Stimulated activated CD8-positive, alpha-beta memory T cell treated with anti-CD3 and anti-CD28 coated beads, Interleukin-7, amount 100 ng/mL, for 4 hours (primary cell): ENCODE measurements at regions not wholly inside any gene's neighbourhood (a gene's known extent, or its start where the extent isn't known, plus 50 kb on each side); places are given as distances from the start of the nearest gene placed in this dataset.
"Not testable (repeated sequence)": the region's sequence is repeated elsewhere in the genome, so short reads cannot be mapped to it uniquely, and the experiment has no call there.

Experiments used
- DNase-seq, 2 donors: peaks; one replicate each; pipeline ENCODE4 v3.0.0-alpha.2; 2020; ENCODE audit warnings: low read depth in 2 of 2

DNA sequence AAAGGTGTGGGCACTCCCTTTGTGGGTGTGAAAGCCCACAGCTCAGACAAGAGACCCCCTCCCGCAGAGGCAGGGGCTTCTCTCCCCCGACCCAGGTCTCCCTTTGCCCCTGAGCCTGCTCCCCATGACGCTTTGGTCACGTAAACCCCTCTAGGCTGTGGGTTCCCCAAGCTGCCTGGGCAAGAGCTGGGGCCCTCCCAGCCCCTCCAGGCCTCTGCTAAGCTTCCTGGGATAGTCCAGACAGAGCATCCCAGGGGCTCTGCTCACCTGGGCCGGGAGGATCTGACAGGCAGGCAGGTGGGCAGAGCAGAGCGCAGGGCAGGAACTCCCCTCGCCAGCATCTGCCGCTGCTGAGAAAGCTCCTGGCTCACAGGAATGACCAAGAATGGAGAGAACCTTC lies 177.3 kb downstream of the BANP start:
- no peak for DNase-seq

DNA sequence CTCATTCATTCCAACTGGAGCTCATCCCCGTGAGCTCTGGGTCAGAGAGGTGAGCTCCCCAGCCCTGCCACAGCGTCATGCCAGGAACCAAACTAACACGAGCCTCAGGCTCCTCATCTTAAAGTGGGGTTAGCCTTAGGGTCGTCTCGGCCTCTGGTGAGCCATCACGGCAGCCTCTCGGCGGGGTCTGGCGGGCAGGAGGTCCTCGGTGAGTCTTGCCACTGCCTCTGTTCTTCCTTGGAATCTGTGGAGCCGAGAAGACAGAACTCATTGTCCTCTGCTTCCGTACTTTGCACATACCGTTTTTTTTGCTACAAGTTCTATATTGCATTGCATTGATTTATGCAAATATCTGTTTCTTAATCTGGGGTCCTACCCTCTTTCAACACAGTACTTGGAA lies 177.9 kb downstream of the BANP start:
- not testable (repeated sequence) for DNase-seq

DNA sequence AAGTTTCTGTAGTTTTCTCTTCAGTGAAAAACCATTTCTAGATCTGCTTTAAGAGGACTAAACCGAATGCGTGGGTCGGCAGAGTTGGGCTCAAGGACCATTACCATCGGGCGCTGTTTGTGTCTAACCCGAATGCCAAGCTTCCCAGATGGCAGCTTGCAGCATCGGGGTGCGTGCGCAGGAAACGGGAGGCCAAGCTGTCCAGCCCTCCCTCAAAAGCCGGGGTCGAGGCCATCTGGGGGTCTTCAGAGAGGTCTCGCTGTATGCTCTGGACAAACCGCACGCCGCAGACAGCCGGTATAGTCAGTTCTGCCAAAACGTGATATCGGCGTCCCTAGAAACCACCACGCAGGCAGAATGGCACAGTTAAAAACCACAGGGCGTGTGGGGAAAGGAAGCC lies 178.8 kb downstream of the BANP start:
- DNase-seq: no peak

DNA sequence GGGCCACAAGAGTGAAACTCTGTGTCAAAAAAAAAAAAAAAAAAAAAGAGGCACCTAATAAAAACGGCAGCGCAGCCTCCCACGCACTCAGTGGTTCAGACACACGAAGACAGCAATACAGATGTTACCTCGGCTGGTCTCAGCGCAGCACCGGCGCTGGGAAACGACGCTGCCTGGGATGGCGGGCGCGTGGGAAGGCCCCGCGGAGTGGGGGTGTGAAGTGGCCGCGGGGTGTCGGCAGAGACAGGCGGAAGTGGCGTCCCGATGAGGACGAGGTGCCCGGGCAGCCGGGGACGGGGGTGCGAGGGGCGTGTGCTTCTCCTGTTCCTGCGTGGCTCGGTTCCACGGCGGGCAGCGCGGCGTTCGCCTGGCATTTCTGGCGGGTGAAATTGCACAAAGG lies 179.4 kb downstream of the BANP start:
- no peak for DNase-seq

DNA sequence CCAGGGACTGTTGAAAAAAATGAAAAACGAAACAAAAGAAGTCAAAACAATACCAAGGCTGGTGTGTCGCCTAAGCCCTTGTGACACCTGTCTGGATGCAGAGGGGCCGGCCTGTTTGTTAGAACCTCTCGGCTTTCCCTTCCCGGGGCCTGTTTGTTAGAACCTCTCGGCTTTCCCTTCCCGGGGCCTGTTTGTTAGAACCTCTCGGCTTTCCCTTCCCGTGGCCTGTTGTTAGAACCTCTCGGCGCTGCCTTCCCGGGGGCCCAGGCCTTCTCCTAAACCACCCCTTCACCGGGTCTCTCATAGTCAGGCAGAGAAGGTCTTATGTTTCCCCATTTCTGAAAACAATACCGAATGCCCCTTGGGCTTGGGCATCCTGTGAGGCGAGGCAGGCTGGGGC lies 180.0 kb downstream of the BANP start:
- no peak for DNase-seq

DNA sequence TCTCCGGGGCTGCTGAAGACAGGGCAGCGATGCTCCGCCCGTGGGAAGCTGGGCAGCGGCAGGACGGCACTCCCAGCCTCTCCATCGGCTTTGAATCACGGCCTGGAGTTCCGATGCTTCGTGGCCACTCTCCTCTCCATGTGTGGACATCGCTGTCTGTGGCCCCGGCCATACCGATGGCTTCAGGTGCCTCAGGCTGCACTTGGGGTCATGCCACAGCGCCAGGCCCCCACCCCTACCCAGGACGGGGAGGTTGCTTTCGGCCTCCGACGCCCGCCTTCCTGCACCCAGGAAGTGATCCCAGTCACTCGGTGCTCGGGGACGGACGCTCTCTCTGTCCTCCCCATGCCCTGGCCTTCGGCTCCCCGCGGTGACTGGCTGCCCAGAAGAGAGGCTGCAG lies 180.7 kb downstream of the BANP start:
- DNase-seq: no peak

DNA sequence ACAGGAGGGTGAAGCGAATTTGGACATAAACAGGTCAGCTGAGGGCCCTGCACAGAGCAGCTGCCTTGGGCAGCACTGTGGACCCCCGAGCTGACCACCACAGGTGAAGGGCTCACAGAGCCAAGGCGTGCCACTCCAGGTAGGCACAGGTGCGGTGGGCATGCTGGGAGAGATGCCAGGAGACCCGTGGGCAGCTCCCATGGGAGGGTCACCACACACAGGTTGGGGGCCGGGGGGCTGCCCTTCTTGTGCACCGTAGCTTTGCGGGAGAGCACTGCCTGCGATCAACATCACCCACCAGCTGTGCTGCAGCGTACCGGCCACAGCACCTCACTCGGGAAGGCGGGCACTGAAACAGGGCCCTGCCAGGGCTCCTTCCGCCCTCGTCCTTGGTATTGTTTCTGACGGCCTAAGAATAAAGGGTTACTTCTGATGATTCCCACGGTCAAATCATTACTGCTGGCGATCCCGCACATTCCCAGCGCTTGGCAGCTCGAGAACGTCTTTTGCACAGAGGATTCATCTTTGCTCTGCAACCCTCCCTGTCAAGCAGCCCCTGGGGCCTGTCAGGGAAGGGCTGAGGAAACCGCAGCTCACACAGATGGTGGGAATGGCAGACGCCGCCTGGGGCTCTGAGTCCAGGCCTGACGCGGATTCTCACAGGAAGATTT lies 181.7 kb downstream of the BANP start:
- DNase-seq: no peak

DNA sequence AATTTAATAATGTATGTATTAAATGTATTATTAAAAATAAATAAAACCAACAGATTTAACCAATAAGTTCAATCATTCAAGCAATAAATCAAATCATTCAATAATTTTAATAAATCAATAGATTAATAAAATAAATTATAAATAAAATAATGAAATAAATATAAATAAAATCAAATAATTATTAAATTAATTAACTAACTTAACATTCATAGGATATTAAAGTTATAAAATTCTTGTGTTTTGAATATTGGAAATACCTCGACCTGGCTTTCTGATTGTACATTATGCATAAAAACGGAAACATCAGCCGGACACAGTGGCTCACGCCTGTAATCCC lies 182.2 kb downstream of the BANP start:
- DNase-seq: no peak

DNA sequence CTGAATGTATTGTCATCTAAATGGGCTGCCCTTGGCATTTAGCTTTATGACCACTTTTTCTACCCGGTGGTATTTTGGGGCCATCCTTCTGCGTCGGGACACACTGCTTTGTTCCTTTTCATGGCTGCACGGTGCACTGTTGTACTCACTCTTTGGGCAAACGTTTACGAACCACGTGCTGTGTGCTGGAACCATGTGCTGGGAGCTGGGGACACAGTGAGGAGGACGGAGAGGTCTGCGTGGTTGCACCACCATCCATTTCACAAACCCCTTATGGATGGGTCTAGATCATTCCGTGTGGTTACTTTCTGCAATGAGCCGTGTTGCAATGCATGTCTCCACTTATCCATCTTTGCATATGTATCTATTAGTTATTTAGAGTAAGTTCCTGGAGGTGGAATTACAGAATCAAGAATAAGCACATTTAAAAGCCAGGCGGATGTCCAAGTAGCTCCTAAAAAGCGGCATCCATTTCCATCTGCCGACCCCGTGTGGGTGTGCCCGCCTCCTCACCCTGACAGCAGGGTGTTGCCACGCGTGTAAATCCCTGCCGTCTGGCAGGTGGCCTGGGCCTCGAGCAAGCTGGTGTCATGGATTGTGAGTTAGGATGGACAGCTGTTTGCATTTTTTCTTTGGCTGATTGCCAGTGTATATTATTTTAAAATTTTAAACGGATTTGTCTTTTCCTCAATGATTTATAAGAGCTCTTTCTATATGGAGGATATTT lies 183.1 kb downstream of the BANP start:
- not testable (repeated sequence) for DNase-seq

DNA sequence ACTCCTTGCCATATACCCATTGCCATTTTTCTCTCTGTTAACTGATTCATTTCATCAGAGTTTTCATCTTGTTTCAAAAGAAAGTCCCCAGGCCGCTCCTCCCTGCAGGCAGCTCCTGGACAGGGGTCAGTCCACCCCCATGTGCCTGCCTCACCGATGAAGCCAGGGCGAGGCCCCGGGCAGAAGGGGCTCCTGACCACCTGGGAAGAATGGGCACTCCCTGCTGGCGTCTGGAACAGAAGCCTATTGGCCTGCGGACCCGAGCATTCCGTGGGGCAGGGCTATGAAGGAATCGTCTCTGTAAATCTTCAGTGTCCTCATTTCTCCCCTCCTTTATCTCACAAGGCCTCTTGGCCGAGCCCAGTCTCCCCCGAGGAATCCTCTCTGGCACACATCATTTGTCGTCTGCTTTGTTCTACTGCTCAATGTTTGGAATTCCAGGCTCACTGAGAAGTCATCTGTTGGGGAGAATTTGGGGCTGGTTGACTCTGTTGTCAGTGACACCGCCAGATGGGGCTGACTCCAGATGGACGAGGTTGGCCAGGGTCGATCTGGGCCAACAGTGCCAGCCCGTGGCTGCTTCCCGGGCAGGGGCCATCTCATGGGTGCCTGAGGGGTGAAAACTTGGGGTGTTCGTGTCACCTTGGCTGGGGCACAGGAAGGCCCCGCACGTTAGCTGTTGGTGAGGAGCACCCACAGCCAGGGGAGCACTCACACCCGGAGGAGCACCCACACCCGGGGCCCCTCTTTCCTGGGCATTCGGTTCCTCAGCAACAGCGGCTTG lies 183.9 kb downstream of the BANP start:
- not testable (repeated sequence) for DNase-seq

DNA sequence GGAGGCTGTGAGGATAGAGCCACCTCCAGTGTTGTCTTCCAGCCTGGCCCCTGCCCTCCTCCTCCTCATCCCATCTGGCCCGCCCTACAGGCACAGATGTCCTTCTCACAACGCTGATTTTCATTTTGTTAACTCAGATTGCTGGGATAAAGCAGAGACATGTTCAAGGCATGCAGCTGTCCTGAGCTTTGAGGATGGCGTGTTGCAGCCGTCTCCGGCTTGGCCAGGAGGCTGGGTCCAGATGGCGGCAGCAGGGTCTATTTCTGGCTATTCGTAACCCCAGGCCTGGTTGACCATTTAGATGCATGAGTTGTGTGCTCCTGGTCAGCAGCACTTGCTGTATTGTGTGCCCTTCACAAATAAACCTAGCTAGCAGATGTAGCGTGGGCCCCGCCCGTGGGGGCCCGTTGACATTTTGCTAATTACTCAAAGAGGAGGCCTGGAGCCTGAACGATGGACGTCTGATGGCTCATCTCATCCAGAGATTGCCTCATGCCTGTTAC lies 185.0 kb downstream of the BANP start:
- DNase-seq: not testable (repeated sequence)

DNA sequence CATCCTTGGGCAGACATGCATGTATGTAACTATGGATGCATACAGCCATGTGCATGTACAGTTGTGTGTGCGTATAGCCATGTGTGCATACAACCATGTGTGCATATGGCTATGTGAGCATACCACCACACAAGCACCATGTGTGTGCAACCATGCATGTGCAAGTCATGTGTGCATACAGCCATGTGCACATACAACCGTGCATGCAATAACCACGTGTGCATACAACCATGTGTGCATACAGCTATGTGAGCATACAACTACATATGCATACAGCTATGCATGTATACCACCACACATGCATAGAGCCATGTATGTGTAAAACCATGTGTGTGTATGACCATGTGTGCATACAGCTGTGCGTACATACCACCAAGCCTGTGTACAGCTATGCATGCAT lies 185.7 kb downstream of the BANP start:
- not testable (repeated sequence) for DNase-seq

DNA sequence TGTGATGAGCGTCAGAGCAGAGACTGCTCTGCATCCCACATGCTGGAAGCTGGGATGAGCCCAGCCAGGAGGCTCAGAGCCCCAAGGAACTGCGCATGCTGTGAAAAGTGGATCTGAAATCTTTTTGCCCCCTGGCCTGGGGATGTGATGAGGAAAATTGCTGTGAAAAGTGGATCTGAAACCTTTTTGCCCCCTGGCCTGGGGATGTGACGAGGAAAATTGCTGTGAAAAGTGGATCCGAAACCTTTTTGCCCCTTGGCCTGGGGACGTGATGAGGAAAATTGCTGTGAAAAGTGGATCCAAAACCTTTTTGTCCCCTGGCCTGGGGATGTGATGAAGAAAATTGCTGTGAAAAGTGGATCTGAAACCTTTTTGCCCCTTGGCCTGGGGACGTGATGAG lies 187.9 kb downstream of the BANP start:
- DNase-seq: not testable (repeated sequence)

DNA sequence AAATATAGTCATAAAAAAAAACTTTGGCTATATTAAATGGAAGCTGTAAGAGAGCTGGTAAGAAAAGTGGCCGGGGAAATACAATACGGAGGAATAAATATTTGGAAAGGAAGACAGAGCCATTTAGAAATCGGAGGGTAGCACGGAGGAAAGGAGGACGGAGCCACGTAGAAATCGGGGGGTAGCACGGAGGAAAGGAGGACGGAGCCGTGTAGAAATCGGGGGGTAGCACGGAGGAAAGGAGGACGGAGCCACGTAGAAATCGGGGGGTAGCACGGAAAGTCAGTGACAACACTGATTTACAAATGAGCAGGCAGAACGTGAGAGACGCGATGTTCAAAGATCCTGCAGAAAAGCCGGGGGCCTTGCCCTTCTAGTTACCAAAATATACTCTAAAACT lies 189.0 kb downstream of the BANP start:
- DNase-seq: not testable (repeated sequence)

DNA sequence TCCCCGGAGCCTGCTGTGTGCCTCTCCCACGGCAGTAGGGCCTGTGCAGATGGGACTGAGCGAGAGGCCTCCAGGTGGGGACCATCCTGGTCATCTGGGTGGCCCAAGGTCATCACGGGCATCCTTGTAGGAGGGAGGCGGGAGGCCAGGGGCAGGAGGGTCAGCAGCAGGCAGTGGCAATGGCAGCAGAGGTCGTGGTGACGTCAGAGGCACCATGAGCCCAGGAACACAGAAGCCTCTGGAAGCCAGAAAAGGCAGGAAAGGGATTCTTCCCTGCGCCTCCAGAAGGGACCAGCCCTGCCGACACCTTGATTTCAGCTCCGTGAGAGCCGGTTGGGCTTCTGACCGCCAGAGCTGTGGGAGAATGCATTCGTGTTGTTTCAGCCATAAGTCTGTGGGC lies 190.3 kb downstream of the BANP start:
- DNase-seq: no peak

DNA sequence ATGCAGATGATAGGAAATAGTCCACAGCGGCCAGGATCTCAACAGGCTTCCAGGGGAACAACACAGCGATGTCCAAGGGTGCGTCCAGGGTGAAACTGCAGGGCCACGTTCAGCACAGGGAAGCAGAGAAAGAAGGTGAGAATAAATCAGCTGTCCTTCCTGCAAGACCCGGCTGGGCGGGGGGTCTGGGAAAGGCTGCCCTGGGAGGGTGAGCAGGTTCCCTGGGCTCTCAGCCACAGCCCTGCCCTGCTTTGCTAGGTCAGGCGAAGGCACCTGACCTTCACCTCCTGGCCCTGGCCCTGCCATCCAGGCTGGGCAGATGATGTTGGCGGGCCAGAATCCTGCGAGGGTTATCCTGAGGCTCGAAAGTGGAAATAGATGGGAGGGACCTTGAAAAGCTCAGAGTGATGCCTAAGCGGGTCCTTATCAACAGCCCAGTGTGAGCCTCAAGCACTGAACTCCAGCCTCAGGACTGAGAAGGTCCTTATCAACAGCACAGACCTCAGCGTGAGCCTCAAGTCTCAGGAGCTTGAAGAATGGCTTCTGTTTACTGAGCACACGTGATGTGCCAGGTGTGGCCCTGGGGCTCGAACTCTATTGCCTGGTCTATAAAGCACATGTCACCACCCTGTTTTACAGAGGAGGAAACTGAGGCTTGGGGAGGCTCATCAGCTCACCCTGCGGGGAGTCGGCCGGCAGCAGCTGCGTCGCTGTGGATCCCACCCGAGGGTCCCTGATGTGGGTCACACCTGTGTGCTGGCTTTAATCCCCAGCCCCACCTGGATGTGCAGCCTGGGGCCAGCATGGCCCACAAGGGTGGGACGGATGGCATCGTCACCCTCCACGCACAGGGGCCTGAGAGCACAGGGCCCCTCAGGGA lies 191.1 kb downstream of the BANP start:
- DNase-seq: not testable (repeated sequence)

DNA sequence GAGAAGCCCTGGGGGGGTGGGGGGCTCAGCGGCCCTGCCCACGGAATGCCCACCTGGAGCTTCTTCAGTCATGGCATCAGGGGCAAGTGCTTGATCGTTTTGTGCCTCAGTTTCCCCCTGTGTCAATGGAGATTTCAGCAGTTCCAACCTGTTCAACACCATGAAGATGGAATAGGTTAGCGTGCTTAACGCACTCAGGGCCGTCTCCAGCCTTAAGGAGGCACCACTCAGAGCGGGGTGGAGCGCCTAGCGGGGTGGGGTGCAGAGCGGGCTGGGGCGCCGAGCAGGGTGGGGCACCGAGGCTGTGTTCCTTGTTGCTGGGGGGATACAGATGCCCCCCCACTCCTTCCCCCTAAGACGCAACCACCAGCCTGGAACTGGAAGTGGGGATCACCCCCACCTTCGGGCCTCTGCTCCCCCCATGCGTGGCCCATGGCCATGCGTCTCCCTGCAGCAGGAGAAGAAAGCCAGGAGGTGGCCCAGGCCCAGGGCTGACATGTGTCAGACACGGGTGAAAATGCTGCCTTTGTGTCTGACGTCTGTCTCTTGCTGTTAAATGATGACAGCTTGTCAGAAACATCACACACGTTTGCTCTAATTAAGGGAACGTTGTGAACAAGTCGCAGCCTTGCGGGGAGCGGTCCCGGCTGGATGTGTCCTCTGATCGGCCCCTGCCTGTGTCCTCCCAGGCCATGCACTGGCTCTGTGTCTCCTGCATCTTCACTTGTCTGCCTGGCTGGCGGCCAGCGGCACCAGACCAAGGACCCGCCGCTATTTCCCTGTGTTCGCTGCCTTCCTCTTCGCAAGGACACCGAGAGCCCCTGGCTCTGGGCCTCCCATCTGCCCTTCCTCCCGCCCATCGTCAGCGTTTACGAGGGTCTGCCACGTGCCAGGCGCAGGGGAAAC lies 192.1 kb downstream of the BANP start:
- not testable (repeated sequence) for DNase-seq

DNA sequence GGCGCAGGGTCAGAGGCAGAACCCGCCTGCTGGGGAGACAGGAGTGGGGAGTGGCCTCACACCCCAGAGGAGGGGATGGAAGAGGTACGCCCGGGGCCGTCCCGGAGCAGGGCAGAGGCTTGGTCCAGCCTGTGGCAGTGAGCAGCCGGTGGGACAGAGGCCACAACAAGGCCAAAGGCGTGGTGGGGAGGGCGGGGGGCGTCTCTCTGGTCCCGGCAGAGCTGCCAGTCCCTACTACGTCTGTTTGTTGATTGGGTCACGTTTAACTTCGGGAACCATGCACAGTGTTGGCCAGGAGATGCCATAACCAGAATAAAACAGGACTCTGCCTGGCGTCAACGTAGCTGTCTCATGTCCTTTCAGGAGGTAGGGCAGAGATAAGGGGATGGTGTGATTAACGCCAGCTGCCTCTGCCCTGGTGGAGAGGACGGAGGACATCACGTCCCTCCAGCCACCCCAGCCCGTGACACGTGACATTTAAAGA lies 192.8 kb downstream of the BANP start:
- DNase-seq: no peak

DNA sequence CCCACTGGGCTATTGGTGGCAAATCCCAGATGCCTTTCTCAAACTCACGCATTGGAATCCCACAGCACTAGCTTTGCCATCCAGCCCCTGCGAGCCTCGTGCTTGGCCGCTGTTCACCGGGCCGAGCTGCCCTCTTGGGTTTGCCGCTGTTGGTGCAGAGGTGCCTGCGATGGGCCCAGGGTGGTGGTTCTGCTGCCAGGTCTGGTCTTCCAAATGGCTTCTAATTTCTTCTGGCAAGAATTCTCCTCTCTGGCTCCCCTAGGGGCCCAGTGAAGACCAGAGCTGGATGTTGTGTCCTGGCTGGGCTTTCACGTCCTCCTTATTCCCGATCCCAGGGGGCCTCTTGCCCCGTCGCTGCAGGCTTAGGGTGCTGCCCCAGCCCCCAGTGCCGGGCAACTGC lies 194.1 kb downstream of the BANP start:
- DNase-seq: not testable (repeated sequence)

DNA sequence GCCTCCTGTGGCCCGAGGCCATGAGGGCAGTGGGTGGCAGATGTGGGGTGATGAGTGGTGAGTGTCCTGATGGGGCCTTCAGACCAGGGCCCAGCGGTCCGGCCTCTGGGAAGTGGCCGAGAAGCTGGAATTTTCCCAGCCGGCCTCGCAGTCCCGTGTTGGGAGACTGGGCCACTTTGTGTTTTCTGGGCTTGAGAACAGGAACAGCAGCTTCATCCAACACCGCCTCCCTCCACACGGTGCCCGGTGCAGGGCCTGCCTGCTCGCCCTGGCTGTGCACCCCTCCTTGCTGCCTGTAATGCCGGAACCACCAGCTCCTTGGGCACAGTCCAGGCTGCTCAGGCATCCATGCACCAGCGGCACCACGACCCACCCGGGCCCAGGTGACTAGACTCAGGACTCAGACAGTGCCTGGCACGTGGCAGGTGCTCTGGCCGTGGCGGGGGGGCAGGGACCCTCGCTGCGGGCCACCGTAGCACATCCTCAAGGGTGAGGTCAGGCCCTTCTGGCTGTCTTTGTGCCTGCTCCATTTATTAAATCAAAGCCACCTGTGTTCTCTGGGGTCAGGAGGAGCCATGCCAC lies 194.7 kb downstream of the BANP start:
- DNase-seq: not testable (repeated sequence)
